ENCODE measurements at regions not wholly inside any gene's neighbourhood (a gene's known extent, or its start where the extent isn't known, plus 50 kb on each side); places are given as distances from the start of the nearest gene placed in this dataset.

DNA sequence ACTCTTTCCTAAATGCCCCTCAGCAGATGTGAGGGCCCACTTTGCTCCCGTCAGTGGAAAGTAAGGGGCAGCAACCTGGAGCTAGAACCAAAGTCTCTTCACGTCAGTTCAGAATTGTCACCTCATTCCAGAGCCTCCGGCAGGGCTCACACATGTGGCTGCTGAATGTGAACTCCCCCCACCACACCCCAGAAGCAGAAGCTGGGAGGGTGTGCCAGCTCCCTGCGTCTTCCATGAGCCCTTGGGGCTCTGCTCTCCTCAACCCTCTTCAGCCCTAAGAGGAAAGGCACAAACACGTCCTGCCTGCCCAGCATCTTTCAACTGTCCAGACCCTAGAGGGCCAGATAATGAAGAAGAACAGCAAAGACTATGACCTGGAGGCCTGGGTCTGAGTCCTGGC lies 105.3 kb downstream of the SALL1 start:
- Histone ChIP-seq H3K4me1 (no peaks in the 10 kb centered on the region), H3K9me3 (no peaks in the 10 kb centered on the region), H3K36me3 (no peaks in the 10 kb centered on the region), H3K27ac (no peak overlapping the region), H3K27me3 (no peaks in the 10 kb centered on the region), H3K4me3 (no peak overlapping the region)
- intact Hi-C loops (cut with DNase I) = no loop called here
- no peak for DNase-seq (ENCODE audit: low spot score in 2 of 2)
- TF ChIP-seq CTCF (IDR thresholded peaks at IDR 0.05) = no peak

GRCh38 chr16:51045186-51045585 lies 105.9 kb downstream of the SALL1 start:
- H3K4me1 ChIP-seq = no peaks in the 10 kb centered on the region
- no peak overlapping the region for H3K27ac ChIP-seq
- H3K27me3 ChIP-seq = no peaks in the 10 kb centered on the region
- no peaks in the 10 kb centered on the region for H3K36me3 ChIP-seq
- intact Hi-C loops (cut with DNase I) = no loop called here
- no peak for DNase-seq (ENCODE audit: low spot score in 2 of 2)
- H3K9me3 ChIP-seq = no peaks in the 10 kb centered on the region
- no peak overlapping the region for H3K4me3 ChIP-seq
- TF ChIP-seq CTCF (IDR thresholded peaks at IDR 0.05) = no peak

DNA sequence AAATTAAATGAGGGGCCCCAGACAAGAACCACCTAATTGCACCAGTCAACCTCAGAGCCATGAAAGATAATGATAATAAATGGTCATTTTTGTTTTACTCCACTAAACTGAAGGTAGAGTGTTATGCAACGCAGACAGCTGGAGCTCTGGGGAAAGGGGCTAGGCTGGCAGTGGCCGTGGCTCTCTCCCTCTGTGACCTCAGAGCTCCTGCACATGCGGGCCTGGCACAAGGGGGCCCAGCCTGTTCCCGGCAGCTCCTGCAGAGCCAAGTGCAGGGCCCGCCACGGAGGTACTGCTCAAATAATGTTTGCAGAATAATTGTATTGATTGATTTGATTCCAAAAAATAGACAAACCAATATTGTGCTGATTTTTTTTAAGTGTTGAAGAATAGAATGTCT lies 109.5 kb downstream of the SALL1 start:
- no peak for TF ChIP-seq CTCF (IDR thresholded peaks at IDR 0.05)
- Histone ChIP-seq H3K9me3 (no peaks in the 10 kb centered on the region), H3K27ac (no peak overlapping the region), H3K36me3 (no peaks in the 10 kb centered on the region), H3K4me1 (no peaks in the 10 kb centered on the region), H3K4me3 (no peak overlapping the region), H3K27me3 (no peaks in the 10 kb centered on the region)
- no peak for DNase-seq (ENCODE audit: low spot score in 2 of 2)
- intact Hi-C loops (cut with DNase I) = no loop called here

DNA sequence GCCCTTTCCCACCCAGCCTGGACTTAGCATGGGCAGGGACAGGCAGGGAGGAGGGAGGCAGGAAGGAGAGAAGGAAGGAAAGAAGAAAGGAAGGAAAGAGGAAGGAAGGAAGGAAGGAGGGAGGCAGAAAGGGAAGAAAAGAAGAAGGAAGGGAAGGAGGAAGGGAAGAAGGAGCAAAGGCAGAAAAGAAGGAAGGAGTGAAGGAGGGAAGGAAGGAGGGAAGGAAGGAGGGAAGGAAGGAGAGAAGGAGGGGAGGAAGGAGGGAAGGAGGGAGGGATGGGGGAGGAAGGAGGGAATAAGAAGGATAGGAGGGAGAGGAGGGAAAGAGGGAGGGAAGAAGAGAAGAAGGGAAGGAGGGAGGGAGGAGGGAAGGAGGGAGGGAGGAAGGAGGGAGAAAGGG lies 110.4 kb downstream of the SALL1 start:
- intact Hi-C loops (cut with DNase I) = no loop called here
- TF ChIP-seq CTCF (IDR thresholded peaks at IDR 0.05) = no peak
- H3K27me3 ChIP-seq = no peaks in the 10 kb centered on the region

DNA sequence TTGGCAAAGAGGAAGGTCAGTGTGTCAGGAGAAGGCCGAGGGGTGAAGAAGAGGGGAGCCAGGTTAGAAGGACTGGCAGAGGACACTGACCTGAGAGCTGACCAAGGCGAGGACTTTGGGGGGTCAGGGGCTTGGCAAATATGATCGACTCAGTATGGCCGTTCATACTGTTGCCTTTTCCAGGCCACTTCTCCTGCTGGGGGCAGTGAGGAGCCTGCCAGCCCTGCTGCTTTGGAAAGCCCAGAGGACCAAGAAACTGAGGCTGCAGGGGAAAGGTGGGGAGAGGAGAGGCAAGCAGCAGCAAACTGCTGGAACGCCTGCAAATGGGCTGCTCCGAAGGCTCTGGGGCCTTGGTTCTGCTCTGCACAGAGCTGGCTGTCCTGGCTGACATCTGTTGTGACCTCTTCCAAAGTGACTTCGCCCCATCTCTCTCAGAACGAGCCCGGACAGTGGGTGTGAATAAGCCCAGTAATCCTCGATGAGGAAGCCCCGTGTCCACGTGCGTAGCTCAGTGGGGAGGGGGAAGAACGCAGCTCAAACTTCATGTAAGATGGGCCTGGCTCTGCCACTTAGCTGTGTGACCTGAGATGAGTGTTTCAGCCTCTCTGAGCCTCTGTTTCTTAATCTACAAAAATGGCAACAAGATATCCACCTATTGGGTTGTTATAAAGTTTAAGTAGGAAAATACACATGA lies 111.3 kb downstream of the SALL1 start:
- H3K27me3 ChIP-seq = no peaks in the 10 kb centered on the region
- H3K9me3 ChIP-seq = no peaks in the 10 kb centered on the region
- H3K36me3 ChIP-seq = no peaks in the 10 kb centered on the region
- DNase-seq (ENCODE audit: low spot score in 2 of 2) = no peak
- H3K4me3 ChIP-seq = no peak overlapping the region
- H3K27ac ChIP-seq = no peak overlapping the region
- H3K4me1 ChIP-seq = no peaks in the 10 kb centered on the region
- intact Hi-C loops (cut with DNase I) = no loop called here
- TF ChIP-seq CTCF (IDR thresholded peaks at IDR 0.05) = no peak

More for the DNA sequence above, 110.4 kb downstream of the SALL1 start:
- Histone ChIP-seq H3K4me3 (no peak overlapping the region), H3K27ac (no peak overlapping the region), H3K4me1 (no peaks in the 10 kb centered on the region), H3K9me3 (no peaks in the 10 kb centered on the region), H3K36me3 (no peaks in the 10 kb centered on the region)
- DNase-seq (ENCODE audit: low spot score in 2 of 2) = no peak

DNA sequence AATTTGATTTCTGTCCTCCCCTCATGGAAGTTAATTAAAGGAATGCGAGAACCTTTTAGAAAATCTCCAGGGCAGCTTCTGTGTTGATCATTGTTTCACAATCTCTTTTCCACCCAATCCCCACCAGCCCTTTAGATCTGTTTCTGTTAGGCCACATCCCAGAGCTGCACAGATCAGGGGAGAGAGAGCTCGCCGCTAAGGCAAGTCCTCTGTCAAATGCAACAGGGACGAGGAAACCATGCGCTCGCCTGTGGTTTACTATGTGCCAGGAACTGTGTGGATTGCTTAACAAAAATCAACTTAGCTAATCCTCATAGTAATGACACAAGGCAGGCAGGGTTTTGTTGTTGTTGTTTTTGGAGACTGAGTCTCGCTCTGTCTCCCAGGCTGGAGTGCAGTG lies 115.4 kb downstream of the SALL1 start:
- no peak for DNase-seq (ENCODE audit: low spot score in 2 of 2)
- H3K27me3 ChIP-seq = no peaks in the 10 kb centered on the region
- H3K4me1 ChIP-seq = no peaks in the 10 kb centered on the region
- H3K9me3 ChIP-seq = no peaks in the 10 kb centered on the region
- TF ChIP-seq CTCF (IDR thresholded peaks at IDR 0.05) = no peak
- no peak overlapping the region for H3K4me3 ChIP-seq
- intact Hi-C loops (cut with DNase I) = no loop called here
- no peak overlapping the region for H3K27ac ChIP-seq
- H3K36me3 ChIP-seq = no peaks in the 10 kb centered on the region

All from ascending aorta (tissue), 2 donors.